ENCODE measurements at regions not wholly inside any gene's neighbourhood (a gene's known extent, or its start where the extent isn't known, plus 50 kb on each side); places are given as distances from the start of the nearest gene placed in this dataset.

- H3K4me3 ChIP-seq (replicated peaks; ENCODE audit: low read depth, low read length): no peak overlapping the region
- no peak for TF ChIP-seq CTCF (IDR thresholded peaks at IDR 0.05; ENCODE audit: low read depth, low read length, missing control alignments)
- no peak for DNase-seq (ENCODE audit: extremely low read depth, low read depth)
These were observed 229.9 kb downstream of the NR2F2 start for GRCh38 chr15:96560246-96560895.

- no peak for DNase-seq (ENCODE audit: extremely low read depth, low read depth)
- TF ChIP-seq CTCF (IDR thresholded peaks at IDR 0.05; ENCODE audit: low read depth, low read length, missing control alignments): no peak
- H3K4me3 ChIP-seq (replicated peaks; ENCODE audit: low read depth, low read length): no peak overlapping the region
These were observed 231.1 kb downstream of the NR2F2 start for GRCh38 chr15:96561593-96561992.

- H3K4me3 ChIP-seq (replicated peaks; ENCODE audit: low read depth, low read length): no peak overlapping the region
- DNase-seq (ENCODE audit: extremely low read depth, low read depth): no peak
- TF ChIP-seq CTCF (IDR thresholded peaks at IDR 0.05; ENCODE audit: low read depth, low read length, missing control alignments): no peak
These were observed 234.0 kb downstream of the NR2F2 start for GRCh38 chr15:96564546-96564945.

- TF ChIP-seq CTCF (IDR thresholded peaks at IDR 0.05; ENCODE audit: low read depth, low read length, missing control alignments): no peak
- DNase-seq (ENCODE audit: extremely low read depth, low read depth): no peak
- no peak overlapping the region for H3K4me3 ChIP-seq (replicated peaks; ENCODE audit: low read depth, low read length)
These were observed 234.8 kb downstream of the NR2F2 start for GRCh38 chr15:96565266-96565665.

GRCh38 chr15:96574782-96575181, 244.3 kb downstream of the NR2F2 start:
- no peak for DNase-seq (ENCODE audit: extremely low read depth, low read depth)
- TF ChIP-seq CTCF (IDR thresholded peaks at IDR 0.05; ENCODE audit: low read depth, low read length, missing control alignments): no peak
- H3K4me3 ChIP-seq (replicated peaks; ENCODE audit: low read depth, low read length): no peak overlapping the region

GRCh38 chr15:96576596-96576995, 246.1 kb downstream of the NR2F2 start:
- no peak for TF ChIP-seq CTCF (IDR thresholded peaks at IDR 0.05; ENCODE audit: low read depth, low read length, missing control alignments)
- no peak overlapping the region for H3K4me3 ChIP-seq (replicated peaks; ENCODE audit: low read depth, low read length)
- no peak for DNase-seq (ENCODE audit: extremely low read depth, low read depth)

GRCh38 chr15:96578393-96578792, 247.9 kb downstream of the NR2F2 start:
- no peak for DNase-seq (ENCODE audit: extremely low read depth, low read depth)
- H3K4me3 ChIP-seq (replicated peaks; ENCODE audit: low read depth, low read length): no peak overlapping the region
- TF ChIP-seq CTCF (IDR thresholded peaks at IDR 0.05; ENCODE audit: low read depth, low read length, missing control alignments): no peak

All from HFF-Myc (cell line).